HS-27A (cell line): ENCODE measurements at regions not wholly inside any gene's neighbourhood (a gene's known extent, or its start where the extent isn't known, plus 50 kb on each side); places are given as distances from the start of the nearest gene placed in this dataset.

Experiments
- DNase-seq: peaks from one replicate; pipeline ENCODE4 v3.0.0-alpha.2; 2012; ENCODE audit warnings: low read depth, missing footprints

DNA sequence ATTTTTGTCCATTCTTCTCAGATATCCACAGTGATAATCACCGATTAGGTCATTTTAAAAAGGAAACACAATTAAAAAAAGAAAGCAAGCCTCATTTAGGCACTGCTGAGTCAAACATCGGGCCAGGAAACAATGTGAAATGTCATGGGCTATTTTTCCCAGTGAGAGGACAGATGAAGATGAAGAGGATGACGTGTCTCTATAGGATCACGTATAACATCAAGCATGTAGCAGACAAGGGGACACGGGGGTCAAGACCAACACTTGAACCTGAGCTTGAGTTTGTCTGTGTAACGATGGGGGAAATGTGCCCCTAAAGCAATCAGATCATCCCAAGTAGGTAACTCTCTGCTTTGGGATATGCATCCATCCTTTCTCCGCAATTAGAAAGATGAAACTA lies 553.2 kb downstream of the CD83 start:
- DNase-seq: no peak

DNA sequence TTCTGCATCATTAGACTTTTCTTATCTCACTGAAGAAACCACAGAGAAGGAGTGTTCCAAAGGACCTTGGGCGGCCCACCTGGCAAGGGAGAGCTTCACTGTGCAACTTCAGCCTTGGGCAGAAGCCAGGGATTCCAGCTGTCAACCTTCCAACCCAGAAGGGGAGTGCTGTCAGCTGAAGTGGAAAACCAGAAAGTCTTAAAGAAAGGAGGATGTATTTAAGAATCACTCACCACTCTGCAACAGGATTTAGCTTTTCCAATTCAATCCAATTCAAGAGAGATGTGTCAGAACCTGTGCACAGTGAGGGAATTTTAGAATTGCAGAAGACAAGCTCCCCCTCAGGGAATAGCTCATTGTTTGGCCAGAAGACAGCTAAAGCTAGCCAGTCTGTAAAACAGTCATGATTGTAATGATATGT lies 553.7 kb downstream of the CD83 start:
- no peak for DNase-seq

DNA sequence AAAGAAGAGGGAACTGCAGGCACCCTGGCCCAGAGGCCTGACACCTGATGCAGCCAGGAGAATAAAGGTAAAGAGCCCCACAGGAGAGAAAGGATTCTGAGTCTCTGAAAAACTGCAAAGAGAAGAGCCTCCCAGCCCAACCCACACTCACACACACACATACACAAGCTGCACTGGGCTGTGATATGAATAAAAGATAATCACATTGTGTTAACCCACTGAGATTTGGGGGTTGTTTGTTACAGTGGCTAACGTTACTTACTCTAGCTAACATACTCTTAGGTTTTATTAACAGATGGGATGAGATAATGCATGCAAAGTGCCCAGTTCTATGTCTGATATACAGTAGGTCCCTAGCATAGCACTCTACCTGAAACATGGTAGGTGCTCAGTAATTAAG lies 554.4 kb downstream of the CD83 start:
- DNase-seq: no peak

DNA sequence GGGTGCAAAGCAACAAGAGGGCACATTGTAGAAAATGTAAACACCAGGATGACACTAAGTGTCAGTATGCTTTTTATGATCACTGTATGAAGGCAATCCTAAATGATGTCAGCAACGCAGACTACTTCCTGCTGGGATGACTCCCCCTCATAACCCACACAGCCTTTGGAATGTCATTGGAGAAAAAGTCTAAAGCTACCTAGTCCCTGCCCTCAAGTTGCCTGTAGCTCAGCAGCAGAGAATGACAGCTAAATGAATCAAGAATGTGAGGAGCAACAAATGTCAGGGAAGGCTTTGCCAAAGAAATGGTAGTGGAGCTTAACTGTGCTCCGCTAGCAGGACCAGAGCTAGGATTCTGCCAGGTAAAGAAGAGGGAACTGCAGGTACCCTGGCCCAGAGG lies 555.6 kb downstream of the CD83 start:
- DNase-seq: no peak

DNA sequence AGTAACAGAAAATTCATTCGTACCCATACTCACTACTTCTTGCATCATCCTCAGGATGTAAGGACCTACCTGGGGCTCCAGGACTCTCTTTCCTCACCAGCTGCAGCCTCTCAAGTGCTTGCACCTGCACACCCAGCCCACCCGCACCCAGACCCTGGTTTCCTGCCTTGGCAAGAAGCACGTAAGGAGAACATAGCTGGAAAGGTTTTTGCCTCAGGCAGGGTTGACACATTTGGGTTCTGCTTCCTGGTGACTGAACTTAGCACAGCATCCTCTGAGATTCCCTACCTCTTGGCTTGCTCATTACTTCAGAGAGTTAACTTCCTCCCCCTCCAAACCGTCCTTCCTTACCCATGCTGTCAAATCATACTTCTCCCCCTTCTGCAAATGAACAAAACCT lies 556.9 kb downstream of the CD83 start:
- DNase-seq: no peak

DNA sequence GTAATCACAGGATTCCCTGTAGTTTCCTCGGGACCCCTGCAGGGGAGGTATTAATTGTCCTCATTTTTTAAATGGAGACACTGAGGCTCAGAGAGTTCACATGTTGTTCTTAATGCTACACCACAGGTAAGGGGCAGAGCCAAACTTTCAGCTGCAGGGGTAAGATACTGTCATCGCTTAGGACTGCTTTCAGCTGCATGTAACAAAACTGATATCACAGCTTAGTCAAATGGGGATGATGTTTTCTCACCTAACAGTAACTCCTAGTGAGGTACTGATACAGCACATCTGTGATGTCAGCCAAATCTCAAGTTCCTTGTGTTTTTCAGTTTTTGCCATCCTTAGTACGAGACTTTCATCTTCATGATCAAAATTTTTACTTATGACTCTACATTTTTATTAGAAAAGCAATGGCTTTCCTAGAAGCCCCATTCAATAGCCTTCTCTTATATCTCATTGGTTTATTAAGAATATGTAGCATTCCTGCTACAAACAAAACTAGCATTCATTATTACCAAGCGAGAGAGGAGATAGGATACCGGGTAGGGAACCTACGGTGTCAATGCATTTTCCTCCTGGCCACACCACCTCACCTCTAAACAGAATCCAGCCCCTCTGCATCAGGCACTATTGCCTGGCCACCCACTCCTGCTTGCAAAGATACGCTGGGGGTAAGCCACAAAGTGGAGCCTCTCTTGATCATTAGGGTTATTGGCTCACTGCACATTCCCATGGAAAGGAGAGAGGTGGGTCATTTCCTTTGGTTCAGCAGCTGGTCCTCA lies 557.5 kb downstream of the CD83 start:
- DNase-seq: no peak

DNA sequence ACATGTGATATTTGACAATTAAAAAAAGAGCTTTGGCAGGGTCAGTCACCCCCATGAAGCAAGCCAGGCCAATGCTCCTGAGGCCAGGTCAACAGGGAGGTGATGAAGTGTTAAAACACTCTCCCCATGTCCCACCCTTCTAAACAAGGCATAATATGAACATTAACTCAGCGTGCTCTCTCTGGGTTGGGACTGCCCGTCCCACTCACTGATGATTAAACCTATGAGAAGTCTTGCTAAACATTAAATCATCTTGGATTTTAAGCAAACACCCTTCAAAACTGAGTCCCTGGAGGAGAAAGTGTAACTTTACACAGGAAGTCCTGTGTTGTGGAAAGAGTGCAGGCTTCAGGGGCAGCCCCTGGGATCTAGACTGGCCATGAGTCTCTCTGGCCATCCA lies 558.5 kb downstream of the CD83 start:
- no peak for DNase-seq

DNA sequence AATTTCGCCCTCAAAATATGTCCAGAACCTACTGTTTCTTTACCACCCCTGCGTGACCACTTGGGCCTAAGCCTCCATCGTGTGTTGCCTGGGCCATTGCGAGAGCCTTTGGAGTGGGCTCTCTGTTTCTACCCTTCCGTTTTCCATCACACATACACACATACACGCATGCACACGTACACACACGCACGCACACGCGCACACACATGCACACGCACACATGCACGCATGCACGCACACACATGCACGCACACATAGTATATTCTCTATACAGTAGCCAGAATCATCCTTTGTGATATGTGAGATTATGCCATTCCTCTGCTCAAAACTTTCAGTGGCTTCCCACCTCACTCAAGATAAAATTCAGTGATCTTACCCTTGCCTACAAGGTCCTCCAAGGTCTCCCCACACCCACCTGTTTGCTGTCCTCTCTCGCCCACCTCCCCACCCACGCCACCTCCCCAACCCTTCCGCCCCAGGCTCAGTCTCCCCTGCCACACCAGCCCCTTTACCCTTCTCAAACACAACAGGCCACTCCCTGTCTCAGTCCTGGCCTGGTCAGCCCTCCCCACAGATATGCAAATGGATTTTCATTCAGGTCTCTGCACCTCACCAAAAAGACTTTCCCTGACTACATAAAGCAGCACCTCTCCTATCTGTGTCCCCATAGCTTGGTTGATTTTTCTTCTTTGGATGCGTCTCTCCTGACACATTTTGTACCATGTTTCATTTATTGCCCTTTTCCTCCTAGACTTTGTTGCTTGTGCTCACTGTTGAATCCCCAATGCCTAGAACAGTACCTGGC lies 559.6 kb downstream of the CD83 start:
- DNase-seq: no peak

DNA sequence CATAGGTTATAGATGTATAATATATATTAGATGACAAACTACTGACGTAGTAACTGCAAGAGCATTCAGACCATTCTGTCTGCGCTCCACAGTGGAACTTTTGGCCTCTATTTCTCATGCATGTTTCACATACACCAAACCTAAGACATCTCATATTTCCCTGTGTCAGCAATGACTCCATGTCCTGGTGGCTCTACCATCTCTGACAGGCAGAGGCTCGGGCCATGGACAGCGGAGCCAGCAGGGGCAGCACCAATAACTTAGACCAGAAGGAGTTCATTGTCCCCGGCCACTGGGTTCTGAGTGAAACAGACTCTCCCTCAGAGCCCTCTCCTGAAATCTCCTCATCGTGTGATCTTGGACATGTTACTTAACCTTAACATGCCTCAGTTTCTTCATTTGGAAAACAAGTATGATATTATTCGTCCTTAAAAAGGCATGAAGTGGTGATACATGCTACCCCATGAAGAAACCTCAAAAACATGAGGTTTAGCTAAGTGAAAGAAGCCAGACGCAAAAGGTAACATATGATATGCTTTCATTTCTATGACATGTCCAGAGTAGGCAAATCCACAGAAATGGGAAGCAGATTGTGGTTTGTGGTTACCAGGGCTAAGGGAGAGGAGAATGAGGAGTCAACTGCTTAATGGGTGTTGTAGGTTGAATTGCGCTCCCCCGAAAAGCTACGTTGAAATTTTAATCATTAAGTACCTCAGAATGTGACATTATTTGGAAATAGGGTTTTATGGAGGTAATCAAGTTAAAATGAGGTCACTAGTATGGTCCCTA lies 564.0 kb upstream of the JARID2 start:
- DNase-seq: no peak

DNA sequence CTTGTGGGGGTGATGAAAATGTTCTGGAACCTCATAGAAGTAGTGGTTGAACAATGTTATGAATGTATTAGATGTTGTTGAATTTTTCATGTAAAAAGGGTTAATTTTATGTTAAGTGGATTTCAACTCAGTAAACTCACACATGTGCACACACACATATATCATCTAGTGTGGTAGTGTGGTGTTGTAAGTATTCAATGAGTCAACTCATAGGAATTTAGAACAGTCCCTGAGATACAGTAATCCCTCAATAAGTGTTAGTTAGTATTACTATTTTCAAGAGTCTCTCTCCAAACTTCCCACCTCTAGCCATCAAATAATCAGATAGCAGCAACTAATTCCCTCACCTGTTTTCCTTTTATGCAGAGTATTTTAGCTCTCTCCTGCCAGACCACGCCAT lies 563.1 kb upstream of the JARID2 start:
- peak; percentile 33 for DNase-seq

DNA sequence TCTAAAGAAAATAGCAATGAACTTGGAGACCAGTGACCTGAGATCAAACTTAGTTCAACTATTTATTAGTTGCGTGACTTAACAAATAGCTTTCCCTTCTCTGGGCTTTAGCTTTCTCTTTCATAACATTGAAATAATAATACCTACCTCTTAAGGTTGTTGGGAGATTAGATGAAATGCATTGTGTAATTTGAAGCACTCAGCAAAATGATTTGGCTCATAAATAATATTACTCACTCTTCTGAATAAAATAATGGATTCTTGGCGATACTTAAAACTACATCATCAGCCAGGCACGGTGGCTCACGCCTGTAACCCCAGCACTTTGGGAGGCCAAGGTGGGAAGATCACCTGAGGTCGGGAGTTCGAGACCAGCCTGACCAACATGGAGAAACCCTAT lies 556.2 kb upstream of the JARID2 start:
- DNase-seq: no peak

DNA sequence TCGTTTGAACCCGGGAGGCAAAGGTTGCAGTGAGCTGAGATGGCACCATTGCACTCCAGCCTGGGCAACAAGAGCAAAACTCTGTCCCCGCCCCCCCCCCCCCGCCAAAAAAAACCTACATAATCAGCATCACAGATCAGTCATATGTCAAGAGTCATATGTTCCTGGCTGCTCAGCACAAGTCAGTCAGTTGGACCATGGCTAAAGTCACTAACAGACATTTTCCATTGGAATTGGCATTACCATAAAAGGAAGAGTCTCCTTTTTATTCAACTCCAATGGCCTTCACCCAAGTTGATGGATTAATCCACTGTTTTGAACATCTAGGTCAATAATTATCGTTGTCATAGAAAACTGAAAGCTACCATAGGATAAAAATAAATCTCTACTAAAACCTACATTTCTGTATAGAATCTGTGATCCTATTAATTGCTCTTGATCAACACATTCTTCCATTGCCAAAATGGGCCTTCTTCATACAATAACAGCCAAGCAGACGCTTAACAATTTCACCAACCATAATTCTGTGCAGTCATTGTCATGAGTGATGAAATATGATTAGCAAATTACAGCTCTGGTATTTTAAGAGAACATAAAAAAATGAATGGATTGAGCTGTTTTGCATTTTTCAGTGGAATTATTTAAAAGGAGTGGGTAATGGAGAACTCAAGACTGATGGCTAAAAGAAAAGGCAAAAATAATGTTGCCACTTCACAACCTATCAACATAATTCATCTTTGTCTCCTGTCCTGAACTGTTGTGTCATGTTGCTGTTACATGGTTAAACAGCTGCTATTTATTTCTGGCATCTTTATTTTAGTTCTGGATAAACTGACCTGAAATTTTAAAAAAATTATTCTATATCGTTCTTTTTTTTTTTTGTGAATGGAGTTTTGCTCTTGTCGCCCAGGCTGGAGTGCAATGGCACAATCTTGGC lies 555.5 kb upstream of the JARID2 start:
- no peak for DNase-seq

DNA sequence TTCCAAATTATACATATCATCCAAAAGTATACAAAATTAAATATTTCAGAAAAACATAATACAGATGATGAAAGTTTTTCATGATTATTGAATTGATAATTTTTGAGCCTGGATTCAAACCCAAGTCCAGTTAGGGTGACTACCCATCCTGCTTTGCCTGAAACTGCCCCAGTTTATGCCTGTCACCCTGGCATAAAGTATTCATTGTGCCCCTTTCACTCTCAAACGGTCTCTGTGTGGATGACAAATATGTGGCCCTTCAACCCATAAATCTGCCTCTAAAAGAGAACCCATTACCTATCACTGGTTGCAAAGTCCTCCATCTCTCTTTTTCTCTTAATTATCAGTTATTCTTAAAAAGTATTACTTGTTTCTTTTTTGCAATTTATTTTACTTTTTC lies 553.7 kb upstream of the JARID2 start:
- no peak for DNase-seq

DNA sequence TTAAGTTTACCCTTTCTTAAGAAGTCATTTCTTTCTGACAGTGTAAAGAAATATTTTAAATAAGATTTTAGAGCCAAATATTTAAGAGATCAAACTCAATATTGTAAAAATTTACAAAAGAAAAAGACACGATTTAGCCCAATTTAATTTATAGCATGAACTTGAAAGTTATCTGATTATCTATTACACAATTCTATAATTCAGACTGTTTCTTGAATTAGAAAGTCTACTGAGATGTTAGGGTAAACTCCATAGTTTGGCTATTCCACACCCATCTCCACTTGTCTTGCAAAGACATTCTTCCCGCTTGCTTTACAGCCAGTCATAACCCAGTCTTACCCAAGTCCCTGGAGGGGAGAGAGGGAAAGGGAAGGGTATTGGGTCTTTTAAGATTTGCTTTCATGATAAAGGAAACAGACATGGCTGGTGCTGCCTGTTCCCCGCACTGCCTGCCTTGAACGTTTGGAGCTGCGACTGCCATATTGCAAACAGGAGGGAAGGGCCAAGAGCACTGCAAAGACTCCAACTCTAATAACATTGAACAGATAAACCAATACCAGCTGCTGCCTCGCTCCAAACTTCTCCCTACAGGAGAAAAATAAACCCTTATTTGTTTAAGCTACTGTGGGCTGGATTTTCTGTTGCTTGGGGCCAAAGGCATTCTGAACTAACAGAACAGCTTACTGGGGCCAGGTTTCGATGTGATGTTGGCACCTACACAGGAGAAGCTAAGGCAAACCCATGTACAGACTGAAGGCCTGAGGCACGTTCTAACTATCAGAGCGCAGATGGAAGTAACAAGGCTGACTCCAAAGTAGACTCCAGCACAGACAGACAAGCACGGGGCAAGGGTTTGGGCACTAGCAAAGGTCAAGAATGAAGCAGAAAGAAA lies 552.3 kb upstream of the JARID2 start:
- DNase-seq: no peak

DNA sequence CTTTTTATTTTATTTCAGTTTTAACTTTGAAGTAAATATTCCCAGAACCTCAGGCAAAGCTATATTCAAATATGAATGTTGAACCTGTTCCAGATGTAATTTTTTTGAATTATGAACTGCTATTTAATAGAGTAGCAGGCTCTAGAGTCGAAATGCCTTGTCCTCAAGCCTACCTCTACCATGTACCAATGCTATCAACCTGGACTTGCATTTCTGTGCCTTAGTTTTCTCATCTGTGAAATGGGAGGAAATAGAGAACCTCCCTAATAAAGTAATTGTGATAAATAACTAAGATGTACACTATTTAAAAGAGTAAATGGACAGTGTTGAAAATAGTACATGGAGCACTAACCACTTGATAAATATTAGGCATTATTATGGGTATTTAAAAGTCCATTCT lies 551.6 kb upstream of the JARID2 start:
- DNase-seq: no peak

DNA sequence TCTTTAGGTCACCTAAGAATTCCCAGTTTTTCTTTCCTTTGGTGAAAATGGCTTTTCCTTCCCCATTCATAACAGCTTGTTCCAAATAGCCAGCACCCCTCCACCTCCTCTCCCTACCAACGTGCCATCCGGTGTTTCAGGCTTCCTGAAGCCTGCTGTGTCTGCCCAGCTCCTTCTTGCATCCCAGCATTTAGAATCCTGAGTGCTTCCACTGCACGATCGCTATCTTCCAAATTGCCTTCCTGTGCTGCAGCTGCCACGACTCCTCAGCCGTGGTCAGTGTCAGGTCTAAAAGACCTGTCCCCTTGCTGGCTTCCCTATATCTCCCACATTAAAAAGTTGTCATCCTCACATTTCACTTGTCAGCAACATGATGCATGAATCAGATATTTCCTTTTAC lies 550.3 kb upstream of the JARID2 start:
- DNase-seq: no peak

DNA sequence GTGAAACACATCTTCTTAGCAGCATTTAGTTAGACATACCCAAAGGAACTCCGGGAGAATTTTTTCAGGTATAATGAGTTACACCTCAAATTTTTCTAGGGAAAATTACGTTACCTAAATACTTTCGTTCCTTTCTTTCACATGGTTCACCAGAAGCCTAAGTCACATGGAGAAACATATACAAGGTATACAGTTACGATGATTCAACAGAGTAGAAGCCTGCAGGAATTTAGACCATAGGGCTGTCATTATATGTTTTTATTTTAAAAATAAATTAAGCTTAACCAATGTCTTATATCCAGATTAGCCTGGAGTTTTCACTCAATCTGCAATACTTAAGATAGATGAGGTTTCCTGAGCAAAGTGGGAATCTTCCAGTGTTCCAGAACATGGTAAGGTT lies 549.5 kb upstream of the JARID2 start:
- DNase-seq: no peak

DNA sequence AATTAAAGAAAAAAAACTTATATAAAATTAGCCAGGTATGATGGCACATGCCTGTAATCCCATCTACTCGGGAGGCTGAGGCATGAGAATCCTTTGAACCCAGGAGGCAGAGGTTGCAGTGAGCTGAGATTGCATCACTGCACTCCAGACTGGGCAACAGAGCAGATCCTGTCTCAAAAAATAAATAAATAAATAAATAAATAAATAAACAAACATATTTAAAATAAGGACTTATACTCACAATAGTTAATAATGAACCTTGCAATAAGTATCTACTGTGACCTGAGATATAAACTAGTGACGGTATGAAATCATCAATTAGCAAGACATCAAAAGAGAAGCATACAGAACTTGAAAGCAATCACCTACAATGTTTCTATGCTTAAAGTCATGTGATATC lies 548.4 kb upstream of the JARID2 start:
- no peak for DNase-seq

DNA sequence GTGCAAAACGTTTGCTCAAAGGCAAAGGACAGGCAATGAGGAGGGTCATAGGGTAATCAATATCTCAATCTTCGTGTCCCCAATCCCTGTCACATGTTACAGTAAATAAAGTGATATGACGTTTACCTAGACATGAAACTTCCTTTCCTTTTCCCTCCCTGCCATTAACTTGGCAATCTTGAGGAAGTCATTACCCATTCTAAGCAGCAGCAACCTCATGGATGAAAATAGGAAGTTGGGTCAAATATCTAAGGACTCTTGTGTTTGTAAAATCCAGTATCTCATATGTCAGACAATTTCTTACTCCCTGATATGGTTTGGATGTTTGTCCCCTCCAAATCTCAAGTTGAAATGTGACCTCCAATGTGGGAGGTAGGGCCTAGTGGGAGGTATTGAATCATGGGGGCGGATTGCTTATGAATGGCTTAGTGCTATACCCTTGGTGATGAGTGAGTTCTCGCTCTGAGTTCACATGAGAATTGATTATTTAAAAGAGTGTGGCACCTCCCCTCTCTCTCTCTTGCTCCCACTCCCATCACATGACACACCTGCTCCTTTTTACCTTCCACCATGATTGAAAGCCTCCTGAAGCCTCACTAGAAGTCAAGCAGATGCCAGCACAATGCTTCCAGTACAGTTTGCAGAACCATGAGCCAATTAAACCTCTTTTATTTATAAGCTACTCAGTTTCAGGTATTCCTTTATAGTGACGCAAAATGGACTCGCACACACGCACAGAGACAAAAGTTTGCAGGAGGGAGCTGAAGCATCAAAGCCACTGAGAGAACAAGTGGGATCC lies 545.9 kb upstream of the JARID2 start:
- no peak for DNase-seq

DNA sequence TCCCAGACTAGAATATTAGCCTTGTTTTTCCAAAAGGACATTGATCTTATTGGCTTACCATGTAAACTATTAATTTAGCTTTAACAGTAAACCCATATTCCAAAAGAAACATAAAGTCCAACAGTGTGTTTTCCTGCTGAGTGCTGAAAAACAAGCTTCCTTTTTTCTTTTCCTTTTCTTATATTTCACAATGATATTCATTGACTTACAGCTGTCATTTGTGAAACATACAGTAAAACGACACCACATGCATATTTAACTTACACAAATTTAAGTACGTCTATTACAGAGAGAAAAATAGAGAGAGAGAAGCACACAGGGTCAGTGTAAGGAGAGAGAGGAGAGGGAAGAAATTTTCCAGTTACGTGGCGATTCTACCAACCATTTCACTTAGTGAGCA lies 543.9 kb upstream of the JARID2 start:
- DNase-seq: no peak
